CD14-positive monocyte (primary cell): ENCODE measurements at regions not wholly inside any gene's neighbourhood (a gene's known extent, or its start where the extent isn't known, plus 50 kb on each side); places are given as distances from the start of the nearest gene placed in this dataset.

ENCODE experiments used
- DNase-seq, 3 donors: peaks; one replicate each; pipeline ENCODE4 v3.0.0-alpha.2; 2011 to 2022
- H2AFZ ChIP-seq: 2 replicates; pipeline ENCODE4 v1.6.0; 2012; ENCODE audit warnings: mild to moderate bottlenecking, low read depth, low read length, inconsistent platforms; ENCODE audit not compliant: insufficient read depth, poor library complexity, severe bottlenecking
- H3K27ac ChIP-seq, 2 donors: 1 replicate in 1 of 2; 2 replicates in 1 of 2; pipeline ENCODE4 v1.5.1; 2012 to 2013; ENCODE audit warnings: low read length in 2 of 2, control low read depth in 1 of 2, inconsistent platforms in 1 of 2, low read depth in 1 of 2, mild to moderate bottlenecking in 1 of 2
- H3K27me3 ChIP-seq, 2 donors: one replicate each; pipeline versions ENCODE4 v1.6.0 to v1.6.1; 2011 to 2013; ENCODE audit warnings: low read length in 2 of 2; ENCODE audit not compliant: control insufficient read depth in 2 of 2, insufficient read depth in 2 of 2
- H3K36me3 ChIP-seq, 2 donors: replicated peaks in 1 of 2; 1 replicate in 1 of 2; 2 replicates in 1 of 2; pipeline versions ENCODE4 v1.5.1 to v1.6.1; 2012 to 2013; ENCODE audit warnings: low read length in 2 of 2, control low read depth in 1 of 2, inconsistent platforms in 1 of 2, mild to moderate bottlenecking in 1 of 2; ENCODE audit not compliant: insufficient read depth in 2 of 2, control insufficient read depth in 1 of 2
- H3K4me1 ChIP-seq, 2 donors: 1 replicate in 1 of 2; 2 replicates in 1 of 2; pipeline versions ENCODE4 v1.5.1 to v1.6.1; 2012 to 2013; ENCODE audit warnings: low read length in 2 of 2, control low read depth in 1 of 2, inconsistent platforms in 1 of 2, mild to moderate bottlenecking in 1 of 2, moderate library complexity in 1 of 2; ENCODE audit not compliant: insufficient read depth in 2 of 2, control insufficient read depth in 1 of 2
- H3K4me2 ChIP-seq: replicated peaks from 2 replicates; pipeline ENCODE3; 2012; ENCODE audit warnings: low read length, moderate library complexity, mild to moderate bottlenecking; ENCODE audit not compliant: poor library complexity, severe bottlenecking; ENCODE audit errors: extremely low read depth
- H3K4me3 ChIP-seq, 3 experiments: fragments of 200-600 bp in 1 of 3; sonication (generic) in 1 of 3; replicated peaks in 1 of 3; 1 replicate in 2 of 3; 2 replicates in 1 of 3; pipeline ENCODE4 v1.5.1; 2011 to 2013; ENCODE audit warnings: low read length in 3 of 3, mild to moderate bottlenecking in 3 of 3, control low read depth in 2 of 3, low read depth in 2 of 3, inconsistent platforms in 1 of 3, moderate library complexity in 1 of 3
- H3K79me2 ChIP-seq: 2 replicates; pipeline ENCODE4 v1.6.0; 2012; ENCODE audit warnings: mild to moderate bottlenecking, control low read depth, inconsistent platforms, low read length, moderate library complexity; ENCODE audit not compliant: insufficient read depth
- H3K9ac ChIP-seq: 2 replicates; pipeline ENCODE4 v1.6.0; 2017; ENCODE audit warnings: low read length, mild to moderate bottlenecking; ENCODE audit not compliant: insufficient read depth, poor library complexity, severe bottlenecking
- H3K9me3 ChIP-seq, 2 donors: replicated peaks in 1 of 2; 1 replicate in 1 of 2; 2 replicates in 1 of 2; pipeline versions ENCODE4 v1.5.1 to v1.6.1; 2012 to 2013; ENCODE audit warnings: low read length in 2 of 2, control low read depth in 1 of 2; ENCODE audit not compliant: control insufficient read depth in 1 of 2, insufficient read depth in 1 of 2
- H4K20me1 ChIP-seq: 2 replicates; pipeline ENCODE4 v1.6.0; 2012; ENCODE audit warnings: mild to moderate bottlenecking, low read length, control low read depth, moderate library complexity; ENCODE audit not compliant: insufficient read depth
- H3K27ac Mint-ChIP-seq, 7 donors: one replicate each; pipeline ENCODE4 v1.8.0; 2020; ENCODE audit warnings: mild to moderate bottlenecking in 7 of 7, mixed read lengths in 7 of 7, moderate library complexity in 6 of 7, inconsistent platforms in 2 of 7
- H3K27me3 Mint-ChIP-seq, 3 donors: one replicate each; pipeline ENCODE4 v1.8.0; 2021 to 2022; ENCODE audit warnings: low read depth in 3 of 3, mild to moderate bottlenecking in 3 of 3, mixed read lengths in 3 of 3, moderate library complexity in 3 of 3, inconsistent platforms in 1 of 3
- H3K36me3 Mint-ChIP-seq, 2 donors: one replicate each; pipeline ENCODE4 v1.8.0; 2020; ENCODE audit warnings: mixed read lengths in 2 of 2, inconsistent platforms in 1 of 2, mild to moderate bottlenecking in 1 of 2
- H3K4me1 Mint-ChIP-seq: one replicate; pipeline ENCODE4 v1.8.0; 2020; ENCODE audit warnings: mild to moderate bottlenecking, mixed read lengths
- H3K4me3 Mint-ChIP-seq, 2 donors: one replicate each; pipeline ENCODE4 v1.8.0; 2020; ENCODE audit warnings: mild to moderate bottlenecking in 2 of 2, mixed read lengths in 2 of 2, moderate library complexity in 1 of 2
- H3K9me3 Mint-ChIP-seq, 7 donors: one replicate each; pipeline ENCODE4 v1.8.0; 2020 to 2022; ENCODE audit warnings: mixed read lengths in 7 of 7, mild to moderate bottlenecking in 6 of 7, moderate library complexity in 6 of 7, inconsistent platforms in 2 of 7
- WGBS: methylation state at CpG from one replicate; pipeline ENCODE4 v1.1.5; 2013; ENCODE audit warnings: missing lambda C conversion rate; ENCODE audit not compliant: insufficient coverage; 5-methylcytosine and 5-hydroxymethylcytosine counted together
- intact Hi-C, 2 donors: fragments of 100-400 bp; cut with micrococcal nuclease; formaldehyde crosslinking; loops; one replicate each; pipeline versions ENCODE4 v1.15.0 to v1.15.1; 2023
- TF ChIP-seq, protein P1 (sequence below): fragments of 200-600 bp; IDR thresholded peaks from one replicate; pipeline ENCODE4 v1.8.0; 2022; ENCODE audit warnings: antibody characterized with exemption, mild to moderate bottlenecking

DNA sequence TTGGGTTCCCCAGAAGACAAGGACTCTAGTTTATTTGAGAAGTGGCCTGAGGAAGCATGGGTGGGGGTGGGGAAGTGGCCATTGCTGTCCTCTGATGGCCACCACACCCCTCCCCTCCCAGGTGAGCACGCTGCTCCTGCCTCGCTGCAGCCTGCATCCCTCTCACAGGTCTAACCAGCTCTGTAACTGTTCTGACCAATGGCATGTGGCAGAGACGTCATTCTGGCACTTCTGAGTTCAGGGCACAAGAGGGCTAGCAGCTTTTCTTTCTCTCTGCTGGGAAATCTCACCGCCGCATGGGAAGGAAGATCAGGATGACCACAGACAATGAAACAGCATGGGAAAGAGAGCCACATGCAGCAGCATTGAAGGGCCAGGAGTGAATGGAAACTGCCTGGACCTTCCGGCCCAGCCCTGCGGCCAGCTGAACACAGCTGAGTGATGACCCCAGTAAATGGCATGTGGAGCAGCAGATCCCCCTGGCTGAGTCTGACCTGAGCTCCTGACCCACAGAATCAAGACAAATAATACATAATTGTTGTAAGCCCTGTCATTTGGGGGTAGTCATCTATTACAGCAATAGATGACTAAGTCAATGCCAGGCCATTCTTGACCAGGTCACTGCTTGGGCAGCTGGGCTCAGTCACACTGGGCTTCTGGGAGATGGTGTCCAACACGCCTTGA is 179.8 kb downstream of the LINC00237 start:
- H3K4me1 Mint-ChIP-seq: no peaks in the 10 kb centered on the region
- H3K27ac Mint-ChIP-seq: peak overlapping the region in 1 of 7 donors; percentile 23
- no peak overlapping the region for H3K4me2 ChIP-seq
- H3K9ac ChIP-seq: no peak overlapping the region
- no peaks in the 10 kb centered on the region for H3K36me3 ChIP-seq
- H3K4me3 Mint-ChIP-seq: peak overlapping the region in 1 of 2 donors; percentile 43
- H3K4me1 ChIP-seq: no peaks in the 10 kb centered on the region
- no peaks in the 10 kb centered on the region for H4K20me1 ChIP-seq
- WGBS: 75% methylated on average over 5 of the region's 8 CpGs
- no peaks in the 10 kb centered on the region for H3K36me3 Mint-ChIP-seq
- H3K79me2 ChIP-seq: no peaks in the 10 kb centered on the region
- intact Hi-C loops: no loop called here
- peaks cover 0 to 5% (median 0%) of the 10 kb centered on the region in 7 donors for H3K9me3 Mint-ChIP-seq
- no peaks in the 10 kb centered on the region for H3K9me3 ChIP-seq
- DNase-seq: no peak
- no peak overlapping the region for H2AFZ ChIP-seq
- peaks cover 6 to 10% (median 7%) of the 10 kb centered on the region in 3 donors for H3K27me3 Mint-ChIP-seq
- no peak overlapping the region for H3K27ac ChIP-seq
- no peaks in the 10 kb centered on the region for H3K27me3 ChIP-seq
- TF ChIP-seq, protein P1, sequence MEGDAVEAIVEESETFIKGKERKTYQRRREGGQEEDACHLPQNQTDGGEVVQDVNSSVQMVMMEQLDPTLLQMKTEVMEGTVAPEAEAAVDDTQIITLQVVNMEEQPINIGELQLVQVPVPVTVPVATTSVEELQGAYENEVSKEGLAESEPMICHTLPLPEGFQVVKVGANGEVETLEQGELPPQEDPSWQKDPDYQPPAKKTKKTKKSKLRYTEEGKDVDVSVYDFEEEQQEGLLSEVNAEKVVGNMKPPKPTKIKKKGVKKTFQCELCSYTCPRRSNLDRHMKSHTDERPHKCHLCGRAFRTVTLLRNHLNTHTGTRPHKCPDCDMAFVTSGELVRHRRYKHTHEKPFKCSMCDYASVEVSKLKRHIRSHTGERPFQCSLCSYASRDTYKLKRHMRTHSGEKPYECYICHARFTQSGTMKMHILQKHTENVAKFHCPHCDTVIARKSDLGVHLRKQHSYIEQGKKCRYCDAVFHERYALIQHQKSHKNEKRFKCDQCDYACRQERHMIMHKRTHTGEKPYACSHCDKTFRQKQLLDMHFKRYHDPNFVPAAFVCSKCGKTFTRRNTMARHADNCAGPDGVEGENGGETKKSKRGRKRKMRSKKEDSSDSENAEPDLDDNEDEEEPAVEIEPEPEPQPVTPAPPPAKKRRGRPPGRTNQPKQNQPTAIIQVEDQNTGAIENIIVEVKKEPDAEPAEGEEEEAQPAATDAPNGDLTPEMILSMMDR: no peak
- H3K4me3 ChIP-seq: no peak overlapping the region

- H3K27ac ChIP-seq: no peak overlapping the region
- no peak overlapping the region for H2AFZ ChIP-seq
- no peaks in the 10 kb centered on the region for H3K79me2 ChIP-seq
- H3K4me2 ChIP-seq: no peak overlapping the region
- no peaks in the 10 kb centered on the region for H3K27me3 ChIP-seq
- no peak overlapping the region for H3K9ac ChIP-seq
- no peak overlapping the region for H3K4me3 ChIP-seq
- no peaks in the 10 kb centered on the region for H3K4me1 ChIP-seq
- Mint-ChIP-seq H3K27ac (no peak overlapping the region), H3K4me3 (no peak overlapping the region), H3K4me1 (no peaks in the 10 kb centered on the region), H3K27me3 (peaks cover 6 to 11% (median 10%) of the 10 kb centered on the region in 3 donors), H3K36me3 (no peaks in the 10 kb centered on the region), H3K9me3 (peaks cover 3 to 21% (median 7%) of the 10 kb centered on the region in 7 donors)
- intact Hi-C loops: no loop called here
- TF ChIP-seq, protein P1: no peak
- H3K9me3 ChIP-seq: peaks cover 3 to 12% of the 10 kb centered on the region in 2 donors
- no peaks in the 10 kb centered on the region for H3K36me3 ChIP-seq
- H4K20me1 ChIP-seq: no peaks in the 10 kb centered on the region
- DNase-seq: no peak
- WGBS: no CpG with 5 or more reads among the region's 5 CpGs
These were observed 185.7 kb downstream of the LINC00237 start for GRCh38 chr20:20920433-20920832.
